Epithelial cell of proximal tubule (primary cell): ENCODE measurements at regions not wholly inside any gene's neighbourhood (a gene's known extent, or its start where the extent isn't known, plus 50 kb on each side); places are given as distances from the start of the nearest gene placed in this dataset.

Experiments
- DNase-seq: peaks from one replicate; pipeline ENCODE4 v3.0.0-alpha.2; 2011; ENCODE audit warnings: low read depth
- H3K4me3 ChIP-seq: 2 replicates; pipeline ENCODE4 v1.5.1; 2011; ENCODE audit warnings: low read depth, mild to moderate bottlenecking, low read length
- CTCF ChIP-seq: conservative IDR thresholded peaks from 2 replicates; pipeline ENCODE4 v1.5.1; 2012; ENCODE audit warnings: low read depth, mild to moderate bottlenecking, low read length

- no peak for DNase-seq
- H3K4me3 ChIP-seq: no peak overlapping the region
- TF ChIP-seq CTCF: no peak
Measured at GRCh38 chr5:74254257-74254656, 386.3 kb downstream of the ENC1 start.

- H3K4me3 ChIP-seq: no peak overlapping the region
- DNase-seq: no peak
- no peak for TF ChIP-seq CTCF
Measured at GRCh38 chr5:74252044-74252443, 388.5 kb downstream of the ENC1 start.

GRCh38 chr5:74251141-74252035 is 389.1 kb downstream of the ENC1 start:
- no peak overlapping the region for H3K4me3 ChIP-seq
- TF ChIP-seq CTCF: no peak
- DNase-seq: peak; percentile 84

- no peak for TF ChIP-seq CTCF
- DNase-seq: no peak
Measured at GRCh38 chr5:74250304-74251102, 390.0 kb downstream of the ENC1 start.

GRCh38 chr5:74248576-74248975 is 392.0 kb downstream of the ENC1 start:
- H3K4me3 ChIP-seq: no peak overlapping the region
- no peak for DNase-seq
- no peak for TF ChIP-seq CTCF

More at GRCh38 chr5:74250304-74251102, 390.0 kb downstream of the ENC1 start:
- H3K4me3 ChIP-seq: no peak overlapping the region

- no peak for DNase-seq
- no peak for TF ChIP-seq CTCF
Measured at GRCh38 chr5:74244406-74244805, 396.1 kb downstream of the ENC1 start.

More at GRCh38 chr5:74244406-74244805, 396.1 kb downstream of the ENC1 start:
- no peak overlapping the region for H3K4me3 ChIP-seq
